DND-41 (cell line): ENCODE measurements at regions not wholly inside any gene's neighbourhood (a gene's known extent, or its start where the extent isn't known, plus 50 kb on each side); places are given as distances from the start of the nearest gene placed in this dataset.

Experiments
- CTCF ChIP-seq: IDR thresholded peaks from 2 replicates; pipeline ENCODE4 v1.5.1; 2012; ENCODE audit warnings: borderline replicate concordance, low read length, moderate library complexity, mild to moderate bottlenecking; ENCODE audit not compliant: poor library complexity, severe bottlenecking; ENCODE audit errors: extremely low read depth
- EZH2 ChIP-seq: IDR thresholded peaks from 3 replicates; pipeline ENCODE4 v1.6.1; 2012; ENCODE audit warnings: borderline replicate concordance, low read depth, mild to moderate bottlenecking, moderate library complexity, low read length, inconsistent platforms; ENCODE audit not compliant: severe bottlenecking

GRCh38 chr3:66615643-66616301 is 115.0 kb upstream of the LRIG1 start:
- TF ChIP-seq CTCF: no peak
- no peak for TF ChIP-seq EZH2
